G401.6 (cell line): ENCODE measurements at regions not wholly inside any gene's neighbourhood (a gene's known extent, or its start where the extent isn't known, plus 50 kb on each side); places are given as distances from the start of the nearest gene placed in this dataset.

Experiments
- FAIRE-seq: peaks from 2 replicates; lab custom pipeline; 2012; peaks lifted over from hg19 to GRCh38; lab: Jason Lieb, UNC

- no peak for FAIRE-seq
Measured at GRCh38 chr18:43883886-43884285, 606.6 kb upstream of the SYT4 start.

GRCh38 chr18:43886341-43886740 lies 609.1 kb upstream of the SYT4 start:
- FAIRE-seq, result no peak

- FAIRE-seq, result no peak
Measured at GRCh38 chr18:43887491-43887890, 610.2 kb upstream of the SYT4 start.

GRCh38 chr18:43888598-43888997 lies 611.3 kb upstream of the SYT4 start:
- FAIRE-seq, result no peak

- no peak for FAIRE-seq
Measured at GRCh38 chr18:43893001-43893637, 615.8 kb upstream of the SYT4 start.

GRCh38 chr18:43904209-43904837 lies 627.0 kb upstream of the SYT4 start:
- FAIRE-seq, result no peak

- FAIRE-seq, result no peak
Measured at GRCh38 chr18:43914018-43914417, 636.7 kb upstream of the SYT4 start.

GRCh38 chr18:43916984-43917383 lies 639.7 kb upstream of the SYT4 start:
- no peak for FAIRE-seq

GRCh38 chr18:43917520-43917919 lies 640.2 kb upstream of the SYT4 start:
- no peak for FAIRE-seq

- FAIRE-seq, result no peak
Measured at GRCh38 chr18:43919551-43919950, 642.3 kb upstream of the SYT4 start.

- no peak for FAIRE-seq
Measured at GRCh38 chr18:43931439-43931838, 654.1 kb upstream of the SYT4 start.

GRCh38 chr18:43932140-43932539 lies 654.9 kb upstream of the SYT4 start:
- FAIRE-seq, result no peak

GRCh38 chr18:43933177-43933576 lies 655.9 kb upstream of the SYT4 start:
- no peak for FAIRE-seq

GRCh38 chr18:43934322-43934721 lies 657.0 kb upstream of the SYT4 start:
- no peak for FAIRE-seq

GRCh38 chr18:43934781-43935471 lies 657.6 kb upstream of the SYT4 start:
- FAIRE-seq, result no peak

- no peak for FAIRE-seq
Measured at GRCh38 chr18:43936176-43936575, 658.9 kb upstream of the SYT4 start.

GRCh38 chr18:43949291-43949690 lies 672.0 kb upstream of the SYT4 start:
- FAIRE-seq, result no peak

- FAIRE-seq, result no peak
Measured at GRCh38 chr18:43950062-43950461, 672.8 kb upstream of the SYT4 start.

GRCh38 chr18:43952398-43952797 lies 675.1 kb upstream of the SYT4 start:
- no peak for FAIRE-seq

- no peak for FAIRE-seq
Measured at GRCh38 chr18:43961722-43962121, 684.4 kb upstream of the SYT4 start.

- FAIRE-seq, result no peak
Measured at GRCh38 chr18:43964666-43965065, 687.4 kb upstream of the SYT4 start.

- FAIRE-seq, result no peak
Measured at GRCh38 chr18:43965691-43966090, 688.4 kb upstream of the SYT4 start.

- FAIRE-seq, result no peak
Measured at GRCh38 chr18:43970656-43971055, 693.4 kb upstream of the SYT4 start.

GRCh38 chr18:43978174-43978573 lies 700.9 kb upstream of the SYT4 start:
- no peak for FAIRE-seq
